ENCODE measurements at regions not wholly inside any gene's neighbourhood (a gene's known extent, or its start where the extent isn't known, plus 50 kb on each side); places are given as distances from the start of the nearest gene placed in this dataset.
A peak's percentile ranks its signal among the peaks of the same experiment; 100 is the strongest.

GRCh38 chr18:76545433-76546087 is 50.5 kb upstream of the ZNF516 start:
- Histone ChIP-seq H3K4me3 (ENCODE audit: insufficient read depth, low read depth, low read length) (no peak overlapping the region), H4K8ac (ENCODE audit: low read depth in 2 of 2, low read length in 2 of 2) (no peak overlapping the region), H3K27ac (ENCODE audit: insufficient read depth, low read length) (no peak overlapping the region), H3K56ac (ENCODE audit: extremely low read depth, insufficient read depth, low read length) (no peak overlapping the region; the same call in 1 of the 2 replicates), H3K9ac (ENCODE audit: low read depth, low read length) (no peak overlapping the region), H4K20me1 (ENCODE audit: insufficient read depth, low read length) (no peaks in the 10 kb centered on the region), H3K9me3 (ENCODE audit: control insufficient read depth, insufficient read depth, low read length) (no peaks in the 10 kb centered on the region), H2BK5ac (ENCODE audit: low read depth, low read length, poor library complexity, severe bottlenecking) (no peak overlapping the region), H3K9me1 (ENCODE audit: insufficient read depth, low read length) (0 out of 2 replicates have a peak, but pooled peaks cover 2% of the 10 kb centered on the region), H3K4me2 (ENCODE audit: low read depth, low read length) (no peak overlapping the region), H2AK5ac (ENCODE audit: low read depth, low read length) (no peak overlapping the region), H2BK120ac (ENCODE audit: low read depth, low read length) (no peak overlapping the region), H3K18ac (ENCODE audit: low read depth, low read length) (no peak overlapping the region), H2AFZ (replicated peaks; ENCODE audit: low read length, poor library complexity) (no peak overlapping the region), H3K14ac (replicated peaks; ENCODE audit: low read depth, low read length) (no peak overlapping the region; the same call in 1 of the 2 replicates), H4K5ac (ENCODE audit: low read depth, low read length) (no peak overlapping the region), H3K36me3 (ENCODE audit: control insufficient read depth, insufficient read depth, low read length) (no peaks in the 10 kb centered on the region), H3K4me1 (ENCODE audit: control insufficient read depth, insufficient read depth, low read length) (peaks cover 2% of the 10 kb centered on the region; the same call in 1 of the 2 replicates), H3K27me3 (ENCODE audit: control insufficient read depth, insufficient read depth, low read length) (peaks cover 3% of the 10 kb centered on the region; the same call in 1 of the 2 replicates), H3K4ac (ENCODE audit: low read depth, low read length) (no peak overlapping the region), H2BK15ac (ENCODE audit: low read depth, low read length) (0 out of 3 replicates have a peak overlapping the region, but pooled peaks have one; percentile 21), H3K79me1 (ENCODE audit: low read depth in 1 of 2, low read length in 2 of 2) (no peaks in the 10 kb centered on the region), H3K23ac (ENCODE audit: low read depth, low read length) (no peak overlapping the region), H2BK20ac (ENCODE audit: low read depth, low read length) (no peak overlapping the region), H4K91ac (ENCODE audit: insufficient read depth, low read depth, low read length) (no peak overlapping the region), H2AK9ac (replicated peaks; ENCODE audit: low read depth, low read length, poor library complexity) (no peak overlapping the region)
- in situ Hi-C loops (cut with MboI; ENCODE audit: low sequenced_read_pairs), result no loop called here
- ATAC-seq (ENCODE audit: low read depth) (no peak), DNase-seq (no peak)
- ChIA-PET POLR2A (ENCODE audit: unreplicated experiment) (interaction anchor here (0.6 kb wide), 1 partner anchor 63 kb away, joined by 6 read pairs; no protein-coding TSS in a partner anchor), CTCF (interaction anchor here (0.6 kb wide), 1 partner anchor 954 kb away, joined by 3 read pairs; no protein-coding TSS in a partner anchor)
- no TSS peak for BruUV-seq (replicated peaks)
- intact Hi-C loops (cut with micrococcal nuclease), result no loop called here
- dilution Hi-C loops (cut with HindIII; ENCODE audit: low sequenced_read_pairs, unreplicated experiment), result no loop called here
- TF ChIP-seq BHLHE40 (IDR thresholded peaks at IDR 0.05; ENCODE audit: low read depth, low read length) (no peak), CHD1 (IDR thresholded peaks at IDR 0.05; ENCODE audit: low read depth, low read length) (no peak), POLR2A (IDR thresholded peaks at IDR 0.05; ENCODE audit: low read depth, low read length) (no peak), MAZ (IDR thresholded peaks at IDR 0.05; ENCODE audit: borderline replicate concordance, low read depth, low read length) (no peak)
- 45% methylated on average over 2 of the region's 14 CpGs; no CpG with 5 or more reads in 1 of the 2 experiments for WGBS, 2 experiments (ENCODE audit: extremely low coverage in 2 of 2, insufficient read length in 1 of 2)

Data from IMR-90 (cell line).